Suprapubic skin (tissue), 3 donors: ENCODE measurements at regions not wholly inside any gene's neighbourhood (a gene's known extent, or its start where the extent isn't known, plus 50 kb on each side); places are given as distances from the start of the nearest gene placed in this dataset.

ENCODE experiments used
- POLR2A ChIP-seq, 2 donors: fragments of 450-650 bp; IDR thresholded peaks; one replicate each; pipeline ENCODE4 v1.6.1; 2017; ENCODE audit warnings: antibody characterized with exemption in 2 of 2, mild to moderate bottlenecking in 2 of 2, moderate library complexity in 2 of 2
- TF ChIP-seq, protein P1 (sequence below), 2 donors: fragments of 200-600 bp in 1 of 2; fragments of 450-650 bp in 1 of 2; sonication (generic) in 1 of 2; IDR thresholded peaks; one replicate each; pipeline ENCODE4 v1.5.1; 2016 to 2019; ENCODE audit warnings: antibody characterized with exemption in 2 of 2, mild to moderate bottlenecking in 1 of 2, moderate library complexity in 1 of 2

DNA sequence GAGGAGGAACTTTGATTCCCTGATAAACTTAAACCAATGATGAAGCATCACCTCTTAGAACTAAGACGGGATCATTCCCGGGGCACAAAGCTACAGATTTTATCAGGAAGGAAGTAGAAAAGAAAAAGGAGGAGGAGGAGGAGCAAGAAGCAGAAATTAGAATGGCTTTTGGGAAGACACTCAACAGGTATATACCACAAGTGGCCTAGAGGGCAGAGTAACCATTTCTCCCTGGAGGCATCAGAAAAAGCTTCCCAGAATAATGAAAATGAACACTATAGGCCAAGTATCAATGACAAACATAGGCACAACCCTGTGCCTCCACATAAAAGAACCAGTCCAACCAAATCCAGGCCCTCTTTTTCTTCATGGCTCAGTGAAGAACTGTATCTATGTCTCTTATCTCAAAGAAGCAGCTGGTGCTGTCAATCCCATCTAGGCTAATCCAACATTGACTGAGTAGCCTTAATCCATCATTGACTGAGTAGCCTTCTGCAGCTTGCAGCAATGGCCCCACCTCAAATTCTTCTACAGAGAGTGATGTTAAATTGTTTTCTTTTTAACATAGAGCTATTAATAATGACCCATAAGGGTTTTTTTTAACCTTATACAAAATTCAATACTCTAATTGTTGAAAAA, 178.8 kb upstream of the KIF2A start:
- TF ChIP-seq, protein P1, sequence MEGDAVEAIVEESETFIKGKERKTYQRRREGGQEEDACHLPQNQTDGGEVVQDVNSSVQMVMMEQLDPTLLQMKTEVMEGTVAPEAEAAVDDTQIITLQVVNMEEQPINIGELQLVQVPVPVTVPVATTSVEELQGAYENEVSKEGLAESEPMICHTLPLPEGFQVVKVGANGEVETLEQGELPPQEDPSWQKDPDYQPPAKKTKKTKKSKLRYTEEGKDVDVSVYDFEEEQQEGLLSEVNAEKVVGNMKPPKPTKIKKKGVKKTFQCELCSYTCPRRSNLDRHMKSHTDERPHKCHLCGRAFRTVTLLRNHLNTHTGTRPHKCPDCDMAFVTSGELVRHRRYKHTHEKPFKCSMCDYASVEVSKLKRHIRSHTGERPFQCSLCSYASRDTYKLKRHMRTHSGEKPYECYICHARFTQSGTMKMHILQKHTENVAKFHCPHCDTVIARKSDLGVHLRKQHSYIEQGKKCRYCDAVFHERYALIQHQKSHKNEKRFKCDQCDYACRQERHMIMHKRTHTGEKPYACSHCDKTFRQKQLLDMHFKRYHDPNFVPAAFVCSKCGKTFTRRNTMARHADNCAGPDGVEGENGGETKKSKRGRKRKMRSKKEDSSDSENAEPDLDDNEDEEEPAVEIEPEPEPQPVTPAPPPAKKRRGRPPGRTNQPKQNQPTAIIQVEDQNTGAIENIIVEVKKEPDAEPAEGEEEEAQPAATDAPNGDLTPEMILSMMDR (IDR thresholded peaks at IDR 0.05) = no peak
- TF ChIP-seq POLR2A (IDR thresholded peaks at IDR 0.05) = no peak
